Renal cortical epithelial cell (primary cell): ENCODE measurements at regions not wholly inside any gene's neighbourhood (a gene's known extent, or its start where the extent isn't known, plus 50 kb on each side); places are given as distances from the start of the nearest gene placed in this dataset.
"Not testable (repeated sequence)": the region's sequence is repeated elsewhere in the genome, so short reads cannot be mapped to it uniquely, and the experiment has no call there.

ENCODE experiments used
- DNase-seq: peaks from one replicate; pipeline ENCODE4 v3.0.0-alpha.2; 2011; ENCODE audit warnings: low read depth

DNA sequence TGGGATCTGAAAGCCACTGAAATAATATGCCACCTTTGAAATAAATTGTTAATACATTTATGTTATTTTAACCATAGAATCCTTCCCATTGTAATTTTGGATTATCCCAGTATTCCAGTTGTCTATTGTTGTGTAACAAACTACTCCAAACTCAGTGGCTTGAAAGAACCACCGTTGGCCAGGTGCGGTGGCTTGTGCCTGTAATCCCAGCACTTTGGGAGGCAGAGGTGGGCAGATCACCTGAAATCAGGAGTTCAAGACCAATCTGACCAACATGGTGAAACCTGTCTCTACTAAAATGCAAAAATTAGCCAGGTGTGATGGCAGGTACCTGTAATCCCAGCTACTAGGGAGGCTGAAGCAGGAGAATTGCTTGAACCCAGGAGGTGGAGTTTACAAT, 217.6 kb downstream of the IRX2 start:
- DNase-seq, result not testable (repeated sequence)

DNA sequence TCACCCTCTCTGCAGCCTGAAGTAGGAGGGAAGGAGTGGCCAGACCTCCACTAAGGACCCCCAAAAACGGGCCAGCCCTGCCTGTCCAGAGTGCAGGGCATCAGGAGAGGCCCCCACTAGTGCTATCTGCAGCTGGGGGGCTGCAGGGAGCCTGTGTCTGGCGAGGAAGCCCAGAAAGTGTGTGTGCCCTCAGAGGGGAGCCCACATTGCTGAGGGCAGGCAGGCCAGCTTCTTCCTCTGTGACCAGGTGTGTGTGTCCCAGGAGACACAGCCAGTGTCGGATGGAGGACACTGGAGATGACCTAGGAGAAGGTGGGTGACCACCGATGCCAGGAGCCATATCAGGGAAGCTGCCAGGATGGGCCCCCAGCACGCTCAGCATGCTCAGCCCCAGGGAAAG, 218.7 kb downstream of the IRX2 start:
- DNase-seq, result no peak

DNA sequence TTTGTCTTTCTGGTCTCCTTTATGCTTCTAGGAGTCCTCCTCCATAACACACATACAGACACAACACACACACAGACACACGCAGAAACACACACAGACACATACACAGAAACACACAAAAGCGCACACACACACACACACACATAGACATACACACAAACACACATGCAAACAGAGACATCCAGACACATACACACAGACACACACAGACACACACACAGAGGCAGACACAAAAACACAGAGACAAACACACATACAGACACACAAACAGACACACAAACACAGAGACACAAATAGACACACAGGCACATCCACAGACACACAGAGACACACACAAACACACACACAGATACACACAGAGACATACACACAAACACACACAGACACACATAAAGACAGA, 220.2 kb downstream of the IRX2 start:
- no peak for DNase-seq

DNA sequence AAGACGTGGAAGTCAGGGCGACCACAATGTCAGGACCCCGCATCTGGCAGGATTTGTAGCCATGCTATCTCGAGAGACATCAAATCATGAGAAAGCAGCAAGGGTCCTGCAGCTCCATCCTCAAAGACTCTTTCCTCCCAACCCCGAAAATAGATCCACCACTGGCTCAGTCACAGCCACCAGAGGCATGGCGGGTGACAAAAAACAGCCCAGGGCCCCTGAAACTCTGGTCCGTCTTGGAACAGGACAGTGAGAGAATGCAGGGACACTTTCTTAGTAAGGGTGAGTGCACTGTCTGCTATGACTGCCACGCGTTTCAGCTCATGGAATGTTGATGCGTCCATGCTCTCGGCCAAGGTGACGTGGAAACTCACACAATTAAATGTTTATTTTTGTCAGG, 220.9 kb downstream of the IRX2 start:
- DNase-seq, result no peak

DNA sequence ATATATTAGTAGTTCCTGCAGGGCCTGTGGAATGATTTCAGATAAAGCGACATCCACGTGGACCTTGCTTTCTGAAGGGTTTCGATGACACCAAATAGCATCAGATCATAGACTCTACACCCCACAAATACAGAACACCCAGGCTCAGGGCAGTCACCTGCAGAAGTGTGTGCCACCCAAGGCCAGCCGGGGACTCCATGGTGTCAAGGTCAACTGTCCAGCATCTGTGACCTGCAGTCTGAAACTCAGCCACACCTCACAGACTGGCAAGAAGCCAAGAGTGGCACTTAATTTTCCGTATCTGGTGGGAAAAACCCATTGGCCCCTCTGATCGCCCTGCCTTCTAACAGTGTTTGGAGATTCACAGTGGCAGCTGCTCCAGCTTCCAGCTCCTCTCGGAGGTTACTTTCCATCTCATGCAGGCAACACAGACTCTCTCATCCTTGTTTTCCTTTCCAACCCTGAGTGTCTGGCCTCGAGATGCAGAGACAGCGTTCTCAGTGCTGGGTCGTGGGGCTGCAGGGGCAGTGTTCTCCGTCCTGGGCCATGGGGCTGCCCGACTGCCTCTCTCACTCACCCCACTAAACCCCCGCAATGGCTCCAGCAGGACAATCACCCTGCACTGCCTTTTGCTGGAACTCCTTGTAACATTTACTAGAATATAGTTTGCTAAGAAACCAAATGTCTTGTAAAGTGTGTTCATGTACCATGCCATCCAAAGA, 221.9 kb downstream of the IRX2 start:
- no peak for DNase-seq

DNA sequence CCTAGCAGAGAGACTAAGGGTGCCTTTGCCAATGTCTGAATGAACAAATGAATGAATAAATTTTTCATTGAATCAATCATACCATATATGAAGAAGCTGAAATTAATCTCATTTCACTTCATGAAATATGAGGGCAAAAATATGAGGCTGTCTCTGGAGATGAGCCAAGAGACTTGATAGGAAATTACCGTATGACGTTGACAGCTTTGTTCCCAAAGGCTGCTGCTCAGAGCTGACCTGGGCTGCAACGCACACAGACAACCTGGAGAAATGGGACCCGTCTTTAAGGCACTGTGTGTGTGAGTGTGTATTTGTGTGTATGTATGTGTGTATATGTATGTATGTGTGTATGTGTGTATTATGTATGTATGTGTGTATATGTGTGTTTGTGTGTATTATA, 226.1 kb downstream of the IRX2 start:
- no peak for DNase-seq

DNA sequence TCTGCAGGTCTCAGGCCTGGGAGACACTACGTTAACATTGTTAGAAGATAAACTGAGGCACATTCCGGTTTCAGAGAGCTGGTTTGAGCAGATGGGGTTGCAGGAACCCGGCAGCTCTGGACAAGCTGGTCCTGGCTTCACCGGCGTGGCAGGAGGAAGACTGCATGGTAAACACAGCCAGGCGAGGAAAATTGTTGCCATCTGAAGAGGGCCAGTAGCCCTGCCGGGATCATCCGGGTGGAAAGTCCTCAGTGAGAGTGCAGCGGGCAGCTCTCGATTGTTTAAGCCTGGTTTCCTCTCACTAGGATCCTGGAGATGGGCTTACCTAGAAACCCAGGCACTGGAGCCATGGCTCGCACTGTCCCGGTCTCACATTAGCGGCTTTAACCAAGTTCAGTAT, 226.9 kb downstream of the IRX2 start:
- no peak for DNase-seq

DNA sequence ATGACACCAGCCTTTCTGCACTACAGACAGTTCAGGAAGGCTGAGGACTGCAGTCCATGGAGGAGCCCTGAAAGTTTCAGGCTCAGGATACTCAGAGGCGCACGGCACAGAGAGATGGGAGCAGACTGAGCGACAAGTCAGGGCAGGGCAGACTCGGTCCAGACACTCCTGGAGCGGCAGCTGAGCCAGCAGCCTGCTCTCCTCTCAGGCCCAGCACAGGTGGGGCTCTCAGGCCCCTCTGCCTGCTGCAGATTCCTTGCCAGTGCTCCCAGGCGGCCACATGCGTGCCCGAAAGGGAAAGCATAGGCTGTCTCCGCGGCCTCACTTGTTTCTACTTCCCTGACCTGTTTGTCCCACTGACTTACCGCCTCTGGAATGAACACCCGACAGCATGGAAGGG, 228.3 kb downstream of the IRX2 start:
- no peak for DNase-seq

DNA sequence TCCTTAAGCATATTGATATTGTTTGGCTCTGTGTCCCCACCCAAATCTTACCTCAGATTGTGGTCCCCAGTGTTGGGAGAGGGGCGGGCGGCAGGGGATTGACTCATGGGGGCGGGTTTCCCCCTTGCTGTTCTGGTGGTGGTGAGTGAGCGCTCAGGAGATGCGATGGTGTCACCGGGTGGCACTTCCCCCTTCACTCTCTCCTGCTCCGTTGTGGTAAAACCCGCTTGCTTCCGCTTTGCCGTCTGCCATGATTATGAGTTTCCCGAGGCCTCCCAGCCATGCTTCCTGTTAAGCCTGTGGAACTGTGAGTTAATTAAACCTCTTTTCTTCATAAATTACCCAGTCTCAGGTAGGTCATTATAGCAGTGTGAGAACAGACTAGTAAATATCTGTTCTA, 229.1 kb downstream of the IRX2 start:
- no peak for DNase-seq

DNA sequence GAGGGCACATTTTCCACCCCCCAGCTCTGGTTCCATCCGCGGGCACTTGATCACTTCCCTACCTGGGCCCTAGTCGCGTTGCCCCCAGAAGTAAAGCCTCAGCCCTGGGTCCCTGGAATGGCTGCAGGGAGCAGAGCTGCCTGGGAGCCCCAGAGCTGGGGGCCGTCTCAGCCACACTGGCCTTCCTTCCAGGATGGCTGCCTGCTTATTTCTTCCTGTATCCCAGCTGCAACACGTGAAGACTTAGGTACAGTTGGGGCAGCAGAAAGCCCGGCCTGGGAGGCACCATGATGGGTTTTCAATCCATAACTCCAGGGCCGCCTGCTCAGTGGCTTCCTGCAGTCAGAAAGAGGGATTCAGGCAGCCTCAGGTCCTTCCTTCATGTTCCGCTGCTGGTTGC, 232.3 kb downstream of the IRX2 start:
- DNase-seq, result no peak

DNA sequence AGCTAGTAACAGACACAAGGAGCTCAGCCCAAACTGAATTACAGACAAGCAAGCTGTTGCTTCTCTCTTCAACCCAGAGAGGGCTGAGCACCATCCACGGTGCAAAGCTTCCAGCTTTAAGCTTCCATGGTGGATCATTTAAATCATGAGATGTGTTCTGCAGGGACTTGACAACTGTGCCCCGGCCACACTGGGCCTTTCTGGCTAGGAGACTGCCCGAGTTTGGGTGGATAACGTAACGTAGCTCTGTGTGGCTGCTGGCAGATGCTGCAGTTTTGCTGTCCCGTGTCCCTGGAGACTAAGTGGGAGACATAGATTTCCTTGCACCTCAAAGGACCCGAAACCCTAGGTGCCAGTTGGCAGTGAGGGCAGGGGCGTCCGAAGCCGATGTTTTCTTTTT, 234.0 kb downstream of the IRX2 start:
- DNase-seq, result no peak

DNA sequence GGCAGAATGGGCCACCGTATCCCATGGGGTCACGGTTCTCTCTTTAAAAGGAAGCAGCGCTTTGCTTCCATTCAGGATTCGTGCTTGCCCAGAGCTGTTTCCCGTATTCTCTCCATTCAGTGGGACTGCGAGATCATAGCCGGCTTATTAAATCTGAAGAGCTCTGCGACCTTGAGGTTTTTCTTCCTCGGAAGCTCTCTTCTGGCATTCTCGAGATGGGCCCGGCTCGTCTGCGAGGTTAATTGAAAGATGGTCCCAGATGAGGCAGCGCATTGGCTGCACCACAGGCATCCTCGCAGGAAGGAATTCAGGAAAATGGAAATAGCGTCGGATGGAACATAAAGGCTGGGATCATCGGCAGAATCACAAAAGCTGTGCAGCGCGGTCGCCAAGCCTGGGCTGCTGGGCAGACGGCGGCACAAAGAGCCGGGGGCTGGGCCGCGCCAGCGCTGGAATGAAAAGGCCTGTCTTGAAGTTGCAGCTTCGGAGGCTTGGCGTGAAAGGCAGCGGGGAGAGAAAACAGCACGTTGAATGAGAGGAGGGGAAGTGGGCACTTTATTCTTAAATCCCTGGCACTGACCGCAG, 236.2 kb downstream of the IRX2 start:
- DNase-seq, result no peak

DNA sequence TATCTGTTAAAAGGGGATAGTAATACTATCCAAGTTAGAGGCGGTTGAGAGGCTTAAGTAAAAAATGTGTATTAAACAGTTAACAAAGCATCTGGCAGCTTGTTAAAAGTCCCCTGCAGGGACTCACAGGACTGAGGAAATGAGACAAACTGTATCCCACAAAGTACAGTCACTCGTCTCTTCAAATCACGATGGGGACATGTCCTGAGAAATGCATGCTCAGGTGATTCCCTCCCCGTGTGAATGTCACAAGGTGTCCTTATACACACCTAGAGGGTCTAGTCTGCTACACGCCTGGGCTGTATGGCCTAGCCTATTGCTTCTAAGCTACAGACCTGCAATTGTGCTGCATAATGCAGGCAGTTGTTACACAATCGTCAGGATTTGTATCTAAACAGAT, 237.0 kb downstream of the IRX2 start:
- DNase-seq, result no peak

DNA sequence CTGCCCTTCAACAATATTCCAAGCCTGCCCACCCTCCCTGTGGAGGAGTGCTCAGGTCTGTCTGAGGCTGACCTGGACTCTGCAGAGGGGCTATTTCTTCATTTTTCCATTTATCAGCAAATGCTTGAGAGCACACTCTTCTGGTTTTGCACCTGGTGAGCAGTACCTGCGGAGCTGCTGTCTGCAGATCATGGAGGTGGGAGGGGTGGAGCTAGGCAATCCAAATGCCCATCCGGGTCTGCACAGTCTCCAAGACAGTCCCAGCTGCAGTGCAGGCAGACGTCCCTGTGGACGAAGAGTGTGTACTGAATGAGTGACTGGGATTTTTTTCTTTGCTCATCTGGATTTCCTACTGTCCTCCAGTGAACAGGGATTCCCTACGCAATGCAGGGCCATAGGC, 239.8 kb downstream of the IRX2 start:
- no peak for DNase-seq

DNA sequence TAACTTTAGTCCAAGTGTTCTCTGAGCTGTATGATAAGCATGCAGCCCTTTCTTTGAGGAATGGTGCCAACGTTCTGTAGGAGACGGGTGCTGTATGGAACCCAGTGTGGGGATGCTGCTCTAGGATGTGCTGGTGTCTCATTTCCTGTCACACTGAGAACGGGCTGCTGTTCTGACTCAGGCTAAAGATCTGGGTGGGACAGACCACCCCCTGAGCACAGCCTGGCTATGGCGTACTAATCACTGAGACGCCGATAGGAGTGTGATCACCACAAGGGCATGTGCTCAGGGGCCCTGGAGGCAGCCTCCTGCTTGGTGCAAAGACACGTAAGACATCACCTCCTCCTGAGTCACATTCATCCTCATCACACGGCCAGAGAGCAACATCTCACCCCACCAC, 240.4 kb downstream of the IRX2 start:
- DNase-seq, result no peak

DNA sequence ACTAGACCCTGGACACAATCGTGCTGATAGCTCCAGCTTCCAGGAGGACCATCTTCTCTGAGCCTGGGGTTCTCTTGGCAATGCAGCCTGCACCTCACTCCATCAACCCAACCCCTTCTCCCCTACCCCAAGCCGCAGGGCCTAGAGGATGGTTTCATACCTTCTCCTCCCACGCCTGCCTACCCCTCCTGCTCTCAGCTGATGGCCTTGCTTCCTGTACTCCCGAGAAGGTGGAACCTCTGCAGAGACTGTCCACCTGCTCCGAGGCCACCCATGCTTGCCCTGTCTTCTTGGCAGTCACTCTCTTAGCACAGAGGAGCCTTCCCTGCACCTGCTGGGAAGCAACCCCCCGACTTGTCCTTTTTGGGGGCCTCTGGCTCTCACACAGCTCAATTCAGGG, 241.9 kb downstream of the IRX2 start:
- DNase-seq, result no peak

DNA sequence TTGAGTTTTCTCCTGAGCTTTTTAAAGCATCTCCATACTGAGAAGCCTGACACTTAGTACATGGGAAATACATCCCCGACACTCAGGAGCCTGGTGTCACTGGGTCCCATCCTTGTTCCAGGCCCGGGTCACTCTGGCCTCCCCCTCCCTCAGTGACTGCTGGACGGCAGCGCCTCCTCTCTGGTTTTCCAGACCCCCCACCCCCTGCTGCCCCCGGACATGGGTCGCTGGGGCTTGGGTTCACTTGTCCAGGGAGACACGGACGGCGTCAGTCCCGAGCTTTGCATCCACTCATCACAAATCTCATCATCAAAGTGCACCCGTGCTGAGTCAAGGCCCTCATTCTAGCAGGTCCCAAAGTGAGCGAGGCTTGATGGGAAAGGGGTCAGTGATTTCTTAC, 243.0 kb downstream of the IRX2 start:
- no peak for DNase-seq

DNA sequence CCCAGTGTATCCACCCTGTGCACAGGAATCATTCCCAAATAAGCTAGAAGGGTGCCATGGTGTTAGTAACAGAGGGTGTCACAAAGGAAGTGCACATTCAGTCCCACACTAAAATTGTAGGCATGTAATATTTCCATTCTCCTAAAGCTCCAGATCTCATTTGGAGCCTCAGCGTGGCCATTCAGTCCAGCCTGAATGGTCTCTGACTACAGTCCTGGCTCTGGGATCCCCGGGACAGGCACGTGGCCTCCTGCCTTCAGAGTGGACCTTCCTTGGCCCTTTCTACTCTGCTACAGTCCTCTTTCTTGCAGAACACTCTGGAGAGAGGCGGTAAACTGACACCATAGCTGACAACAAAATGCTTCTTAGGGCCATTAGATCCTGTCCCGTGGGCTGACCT, 243.9 kb downstream of the IRX2 start:
- no peak for DNase-seq

DNA sequence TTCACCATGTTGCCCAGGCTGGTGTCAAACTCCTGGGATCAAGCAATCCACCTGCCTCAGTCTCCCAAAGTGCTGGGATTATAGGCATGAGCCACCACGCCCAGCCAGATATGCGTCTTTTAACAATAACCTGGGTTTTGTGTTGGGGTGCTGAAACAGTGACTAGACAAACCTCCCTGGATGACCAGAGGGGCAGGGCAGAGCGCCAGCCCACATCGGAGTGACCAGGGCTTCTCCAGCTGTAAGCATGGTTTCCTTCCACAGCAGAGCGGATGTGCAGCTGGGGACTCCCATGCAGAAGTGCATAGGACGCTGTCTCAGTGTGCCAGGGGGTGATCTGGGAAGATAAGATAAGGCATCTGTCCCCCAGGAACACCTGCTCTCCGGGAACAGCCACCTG, 244.9 kb downstream of the IRX2 start:
- no peak for DNase-seq

DNA sequence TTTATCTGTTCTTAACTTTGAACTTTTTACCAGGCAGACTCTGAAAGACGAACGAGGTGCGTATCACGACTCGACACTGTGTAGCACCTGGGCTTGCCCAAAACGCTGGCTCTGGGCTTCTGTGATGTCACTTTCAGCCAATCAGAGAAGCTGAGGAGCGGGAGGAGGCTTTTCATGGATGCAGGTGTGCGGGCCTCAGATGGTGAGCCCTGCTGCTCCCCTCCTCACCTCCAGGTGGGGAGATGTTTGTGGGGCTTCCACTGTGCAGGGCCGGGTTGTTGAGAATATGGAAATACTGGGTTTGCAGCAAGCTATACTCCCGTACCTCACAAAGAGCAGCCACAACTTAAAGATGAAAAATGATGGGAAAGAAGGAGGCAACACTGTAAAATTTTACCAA, 246.3 kb downstream of the IRX2 start:
- no peak for DNase-seq

DNA sequence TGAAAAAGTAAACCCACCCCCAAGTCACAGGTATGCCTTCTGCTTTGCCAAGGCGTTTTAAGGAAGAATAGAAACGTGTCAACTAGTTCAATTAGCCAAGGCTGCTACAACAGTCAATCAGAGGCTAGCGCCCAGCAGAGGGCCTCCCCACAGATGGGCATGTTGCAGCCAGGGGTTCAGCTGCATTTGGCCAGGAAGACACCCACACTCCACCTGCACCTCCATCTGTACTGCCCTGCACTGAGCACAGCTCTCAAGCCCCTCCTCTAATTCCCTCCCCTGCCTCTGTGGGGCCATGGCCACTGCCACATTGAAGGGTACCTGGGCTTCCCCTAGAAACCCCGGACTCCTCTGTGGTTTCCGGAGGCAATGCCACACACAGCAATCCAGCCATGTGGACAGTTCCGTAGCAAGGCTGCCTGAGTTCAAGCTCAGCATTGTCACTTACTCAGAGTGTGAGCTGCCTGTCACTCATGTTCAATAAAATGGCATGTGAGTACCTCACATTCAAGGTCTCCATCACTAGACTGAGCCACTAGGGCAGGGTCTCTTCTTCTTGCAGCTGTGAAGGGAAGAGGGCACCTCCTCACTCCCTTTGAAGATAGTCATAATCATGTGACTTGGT, 248.4 kb downstream of the IRX2 start:
- no peak for DNase-seq

DNA sequence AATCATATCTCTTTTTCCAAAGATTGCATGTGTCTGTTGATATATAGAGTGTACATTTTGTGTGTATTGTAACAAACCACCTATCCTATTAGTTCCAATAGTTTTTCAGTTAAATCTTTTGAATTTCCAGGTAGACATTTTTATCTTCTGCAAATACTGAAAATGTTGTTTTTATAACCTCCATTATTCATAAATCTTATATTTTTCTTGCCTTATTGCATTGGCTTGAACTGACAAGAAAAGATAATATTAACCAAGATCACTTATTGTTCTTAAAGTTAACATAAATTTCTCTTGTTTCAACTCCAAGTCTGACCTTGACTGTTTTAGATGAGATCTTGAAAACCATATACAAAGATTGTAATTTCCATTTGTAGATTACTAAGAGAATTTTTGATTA, 251.6 kb downstream of the IRX2 start:
- DNase-seq, result no peak

DNA sequence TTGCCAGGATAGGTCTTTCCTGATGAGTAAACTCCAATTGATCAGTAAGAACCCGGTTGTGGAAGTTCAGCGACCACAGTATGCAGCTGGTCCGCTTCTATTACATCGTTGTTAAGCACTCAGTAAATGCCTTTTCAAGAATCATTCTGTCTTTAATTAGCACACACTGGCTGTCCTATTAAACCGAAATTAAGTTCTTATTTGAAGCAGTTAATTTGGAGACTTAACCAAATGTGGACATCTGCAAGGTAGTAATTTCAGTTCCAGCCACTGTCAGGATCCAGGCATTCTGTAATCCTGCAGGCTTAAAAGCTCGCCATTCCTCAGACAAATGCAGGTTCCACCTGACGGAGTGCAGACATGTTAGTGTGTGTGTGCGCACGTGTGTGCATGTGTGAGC, 254.6 kb downstream of the IRX2 start:
- DNase-seq, result no peak

DNA sequence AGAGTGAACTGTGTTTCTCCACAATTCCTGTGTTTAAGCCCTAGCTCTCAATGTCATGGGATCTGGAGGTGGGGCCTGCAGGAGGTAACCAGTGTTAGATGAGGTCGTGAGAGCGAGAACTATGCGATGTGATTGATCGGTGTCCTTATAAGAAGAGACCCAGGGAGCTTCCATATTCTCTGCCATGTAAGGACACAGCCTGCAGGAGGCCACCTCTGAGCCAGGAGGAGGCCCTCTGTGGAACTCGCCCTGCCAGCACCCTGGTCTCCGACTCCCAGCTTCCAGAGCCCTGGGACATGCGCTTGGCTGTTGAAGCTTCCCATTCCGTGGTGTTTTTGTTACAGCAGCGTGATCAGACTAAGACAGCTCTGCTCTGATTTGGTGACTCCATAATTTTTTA, 255.4 kb downstream of the IRX2 start:
- DNase-seq, result no peak
